Chondrocyte (in vitro differentiated cells): ENCODE measurements at regions not wholly inside any gene's neighbourhood (a gene's known extent, or its start where the extent isn't known, plus 50 kb on each side); places are given as distances from the start of the nearest gene placed in this dataset.

Source experiments
- DNase-seq: peaks from one replicate; pipeline ENCODE4 v3.0.0; 2021; ENCODE audit warnings: mixed read lengths, low spot score
- H3K27ac Mint-ChIP-seq: one replicate; pipeline ENCODE4 v1.8.0; 2021; ENCODE audit warnings: mild to moderate bottlenecking, moderate library complexity, mixed read lengths; ENCODE audit not compliant: unreplicated experiment
- H3K27me3 Mint-ChIP-seq: 2 replicates; pipeline ENCODE4 v1.8.0; 2021; ENCODE audit warnings: low read depth, mixed read lengths
- H3K36me3 Mint-ChIP-seq: 2 replicates; pipeline ENCODE4 v1.8.0; 2021; ENCODE audit warnings: low read depth, mixed read lengths
- H3K4me1 Mint-ChIP-seq: 2 replicates; pipeline ENCODE4 v1.8.0; 2021; ENCODE audit warnings: low read depth, mild to moderate bottlenecking, mixed read lengths
- H3K4me3 Mint-ChIP-seq: one replicate; pipeline ENCODE4 v1.8.0; 2021; ENCODE audit warnings: mild to moderate bottlenecking, moderate library complexity, mixed read lengths; ENCODE audit not compliant: unreplicated experiment
- H3K9me3 Mint-ChIP-seq: 2 replicates; pipeline ENCODE4 v1.8.0; 2021; ENCODE audit warnings: low read depth, mixed read lengths
- CTCF ChIP-seq: fragments of 200-600 bp; sonication (generic); IDR thresholded peaks from 2 replicates; pipeline ENCODE4 v1.5.0; 2021; ENCODE audit warnings: antibody characterized with exemption, mild to moderate bottlenecking, moderate library complexity

- Mint-ChIP-seq H3K27me3 (no peaks in the 10 kb centered on the region), H3K9me3 (peaks cover 23% of the 10 kb centered on the region), H3K27ac (no peak overlapping the region), H3K4me1 (peaks cover 39% of the 10 kb centered on the region), H3K36me3 (peaks cover 8% of the 10 kb centered on the region), H3K4me3 (no peak overlapping the region)
- no peak for TF ChIP-seq CTCF
- DNase-seq, result no peak
Measured at GRCh38 chr1:38142606-38143005, 96.0 kb upstream of the POU3F1 start.

GRCh38 chr1:38141483-38141882 is 94.9 kb upstream of the POU3F1 start:
- no peak for TF ChIP-seq CTCF
- H3K9me3 Mint-ChIP-seq, result peaks cover 18% of the 10 kb centered on the region
- H3K27me3 Mint-ChIP-seq, result no peaks in the 10 kb centered on the region
- H3K27ac Mint-ChIP-seq, result no peak overlapping the region
- no peak for DNase-seq
- H3K4me3 Mint-ChIP-seq, result no peak overlapping the region
- peaks cover 8% of the 10 kb centered on the region for H3K36me3 Mint-ChIP-seq
- peaks cover 43% of the 10 kb centered on the region for H3K4me1 Mint-ChIP-seq

- Mint-ChIP-seq H3K4me1 (peaks cover 46% of the 10 kb centered on the region), H3K27ac (peak overlapping the region; percentile 78), H3K27me3 (no peaks in the 10 kb centered on the region)
Measured at GRCh38 chr1:38139738-38140487, 93.3 kb upstream of the POU3F1 start.

GRCh38 chr1:38138498-38139233 is 92.1 kb upstream of the POU3F1 start:
- TF ChIP-seq CTCF, result peak; percentile 60

More at GRCh38 chr1:38139738-38140487, 93.3 kb upstream of the POU3F1 start:
- H3K9me3 Mint-ChIP-seq, result peaks cover 2% of the 10 kb centered on the region
- no peaks in the 10 kb centered on the region for H3K36me3 Mint-ChIP-seq
- TF ChIP-seq CTCF, result no peak
- no peak for DNase-seq
- H3K4me3 Mint-ChIP-seq, result peak overlapping the region; percentile 32

GRCh38 chr1:38137164-38137563 is 90.6 kb upstream of the POU3F1 start:
- no peaks in the 10 kb centered on the region for H3K9me3 Mint-ChIP-seq
- H3K27me3 Mint-ChIP-seq, result no peaks in the 10 kb centered on the region
- peaks cover 54% of the 10 kb centered on the region for H3K4me1 Mint-ChIP-seq
- H3K4me3 Mint-ChIP-seq, result no peak overlapping the region
- no peak for DNase-seq
- TF ChIP-seq CTCF, result no peak
- no peak overlapping the region for H3K27ac Mint-ChIP-seq
- H3K36me3 Mint-ChIP-seq, result no peaks in the 10 kb centered on the region

More at GRCh38 chr1:38138498-38139233, 92.1 kb upstream of the POU3F1 start:
- no peak overlapping the region for H3K4me3 Mint-ChIP-seq
- peaks cover 46% of the 10 kb centered on the region for H3K4me1 Mint-ChIP-seq
- H3K9me3 Mint-ChIP-seq, result no peaks in the 10 kb centered on the region
- DNase-seq, result no peak
- no peaks in the 10 kb centered on the region for H3K36me3 Mint-ChIP-seq
- peak overlapping the region; percentile 95 for H3K27ac Mint-ChIP-seq
- H3K27me3 Mint-ChIP-seq, result no peaks in the 10 kb centered on the region
